HCT116 (cell line): ENCODE measurements at regions not wholly inside any gene's neighbourhood (a gene's known extent, or its start where the extent isn't known, plus 50 kb on each side); places are given as distances from the start of the nearest gene placed in this dataset.

ENCODE experiments used
- ATAC-seq: fragments of 200-7000 bp; cut with Tn5 transposase; 2 replicates; pipeline ENCODE4 v1.9.1; 2020; ENCODE audit warnings: mild to moderate bottlenecking, moderate library complexity
- BruUV-seq: library from RNA; stranded (reverse); fragments of 400-500 nt; replicated peaks from 2 replicates; lab custom pipeline; 2021; lab: Mats Ljungman, UMichigan
- CTCF ChIA-PET: fragments of 300-600 bp; sonication (Branson Sonifier 250); formaldehyde crosslinking; loops from one replicate; lab custom pipeline; 2021; ENCODE audit warnings: antibody characterized with exemption; lab: Charles Lee
- POLR2A ChIA-PET: fragments of 300-600, 350-600 bp; sonication (Branson Sonifier 250); formaldehyde crosslinking; loops from one replicate; lab custom pipeline; 2021; ENCODE audit warnings: antibody characterized with exemption; lab: Charles Lee
- RAD21 ChIA-PET, 2 experiments: fragments of 300-600 bp; sonication (Branson Sonifier 250); formaldehyde crosslinking; loops; one replicate each; lab custom pipeline; 2023; ENCODE audit warnings: low total read pairs in 2 of 2; ENCODE audit not compliant: uncharacterized antibody in 2 of 2, unreplicated experiment in 2 of 2, low non-redundant PET in 1 of 2; lab: Charles Lee
- DNase-seq: peaks from one replicate; pipeline ENCODE4 v3.0.0-alpha.2; 2010; ENCODE audit warnings: low read depth, low spot score
- H2AFZ ChIP-seq: fragments of 200-600 bp; shearing (Covaris generic), sonication (generic); 2 replicates; pipeline ENCODE4 v1.6.1; 2017; ENCODE audit warnings: low read depth, mixed run types, mixed read lengths, antibody characterized with exemption, low read length; ENCODE audit not compliant: poor library complexity, severe bottlenecking
- H3K27ac ChIP-seq: 2 replicates; pipeline ENCODE4 v1.5.1; 2012; ENCODE audit warnings: low read depth, low read length
- H3K27me3 ChIP-seq: fragments of 200-600 bp; sonication (generic); 2 replicates; pipeline ENCODE4 v1.6.1; 2016; ENCODE audit warnings: mixed run types, low read length, mixed read lengths; ENCODE audit not compliant: insufficient read depth
- H3K36me3 ChIP-seq, 2 experiments: fragments of 200-500 bp in 1 of 2; fragments of 200-600 bp in 1 of 2; sonication (Bioruptor generic) in 1 of 2; sonication (generic) in 1 of 2; 2 replicates each; pipeline versions ENCODE4 v1.5.1 to v1.6.1; 2014 to 2016; ENCODE audit warnings: low read length in 2 of 2, inconsistent platforms in 1 of 2, mixed read lengths in 1 of 2, mixed run types in 1 of 2; ENCODE audit not compliant: insufficient read depth in 2 of 2, control insufficient read depth in 1 of 2
- H3K4me1 ChIP-seq, 2 experiments: fragments of 200-600 bp in 1 of 2; sonication (generic) in 1 of 2; 2 replicates each; pipeline versions ENCODE4 v1.5.1 to v1.6.1; 2012 to 2017; ENCODE audit warnings: low read length in 2 of 2, inconsistent platforms in 1 of 2, mild to moderate bottlenecking in 1 of 2, mixed read lengths in 1 of 2, mixed run types in 1 of 2, moderate library complexity in 1 of 2; ENCODE audit not compliant: insufficient read depth in 2 of 2, control insufficient read depth in 1 of 2
- H3K4me2 ChIP-seq: fragments of 200-600 bp; sonication (generic); 2 replicates; pipeline ENCODE4 v1.6.1; 2017; ENCODE audit warnings: mixed run types, low read length, mixed read lengths
- H3K4me3 ChIP-seq, 2 experiments: fragments of 200-600 bp in 1 of 2; sonication (generic) in 1 of 2; replicated peaks in 1 of 2; 2 replicates each; pipeline ENCODE4 v1.5.1; 2011 to 2016; ENCODE audit warnings: low read length in 2 of 2, control low read depth in 1 of 2, low read depth in 1 of 2, mild to moderate bottlenecking in 1 of 2, mixed read lengths in 1 of 2, mixed run types in 1 of 2
- H3K79me2 ChIP-seq: fragments of 200-600 bp; sonication (generic); 2 replicates; pipeline ENCODE4 v1.6.1; 2017; ENCODE audit warnings: mild to moderate bottlenecking, mixed run types, low read length, moderate library complexity, mixed read lengths; ENCODE audit not compliant: insufficient read depth
- H3K9ac ChIP-seq: fragments of 200-600 bp; sonication (generic); 2 replicates; pipeline ENCODE4 v1.6.1; 2016; ENCODE audit warnings: low read length, mixed read lengths
- H3K9me2 ChIP-seq: fragments of 200-600 bp; sonication (generic), shearing (Covaris generic); 2 replicates; pipeline ENCODE4 v1.6.1; 2017; ENCODE audit warnings: mixed run types, mild to moderate bottlenecking, moderate library complexity; ENCODE audit not compliant: insufficient read depth
- H3K9me3 ChIP-seq, 2 experiments: fragments of 200-500 bp in 1 of 2; fragments of 200-600 bp in 1 of 2; sonication (Bioruptor generic) in 1 of 2; sonication (generic) in 1 of 2; 2 replicates each; pipeline ENCODE4 v1.6.1; 2014 to 2017; ENCODE audit warnings: low read length in 2 of 2, mixed read lengths in 2 of 2, inconsistent platforms in 1 of 2, low read depth in 1 of 2, mild to moderate bottlenecking in 1 of 2, mixed run types in 1 of 2, moderate library complexity in 1 of 2; ENCODE audit not compliant: control insufficient read depth in 1 of 2, insufficient read depth in 1 of 2
- H4K20me1 ChIP-seq: fragments of 200-600 bp; sonication (generic), shearing (Covaris generic); 2 replicates; pipeline ENCODE4 v1.6.1; 2017; ENCODE audit warnings: mixed run types, mild to moderate bottlenecking, moderate library complexity; ENCODE audit not compliant: insufficient read depth
- SRF ChIP-seq: IDR thresholded peaks from 2 replicates; pipeline ENCODE4 v1.6.1; 2012; ENCODE audit warnings: low read depth
- TCF7L2 ChIP-seq: IDR thresholded peaks from 2 replicates; pipeline ENCODE4 v1.7.0; 2011; ENCODE audit warnings: borderline replicate concordance, inconsistent platforms; ENCODE audit not compliant: insufficient read depth, insufficient read length; ENCODE audit errors: extremely low read depth
- intact Hi-C: fragments of 100-400 bp; cut with micrococcal nuclease; formaldehyde crosslinking; loops from 2 replicates; pipeline ENCODE4 v1.10.0; 2022
- TF ChIP-seq, protein P1 (sequence below): IDR thresholded peaks from 2 replicates; pipeline ENCODE4 v1.6.1; 2012; ENCODE audit warnings: low read depth

DNA sequence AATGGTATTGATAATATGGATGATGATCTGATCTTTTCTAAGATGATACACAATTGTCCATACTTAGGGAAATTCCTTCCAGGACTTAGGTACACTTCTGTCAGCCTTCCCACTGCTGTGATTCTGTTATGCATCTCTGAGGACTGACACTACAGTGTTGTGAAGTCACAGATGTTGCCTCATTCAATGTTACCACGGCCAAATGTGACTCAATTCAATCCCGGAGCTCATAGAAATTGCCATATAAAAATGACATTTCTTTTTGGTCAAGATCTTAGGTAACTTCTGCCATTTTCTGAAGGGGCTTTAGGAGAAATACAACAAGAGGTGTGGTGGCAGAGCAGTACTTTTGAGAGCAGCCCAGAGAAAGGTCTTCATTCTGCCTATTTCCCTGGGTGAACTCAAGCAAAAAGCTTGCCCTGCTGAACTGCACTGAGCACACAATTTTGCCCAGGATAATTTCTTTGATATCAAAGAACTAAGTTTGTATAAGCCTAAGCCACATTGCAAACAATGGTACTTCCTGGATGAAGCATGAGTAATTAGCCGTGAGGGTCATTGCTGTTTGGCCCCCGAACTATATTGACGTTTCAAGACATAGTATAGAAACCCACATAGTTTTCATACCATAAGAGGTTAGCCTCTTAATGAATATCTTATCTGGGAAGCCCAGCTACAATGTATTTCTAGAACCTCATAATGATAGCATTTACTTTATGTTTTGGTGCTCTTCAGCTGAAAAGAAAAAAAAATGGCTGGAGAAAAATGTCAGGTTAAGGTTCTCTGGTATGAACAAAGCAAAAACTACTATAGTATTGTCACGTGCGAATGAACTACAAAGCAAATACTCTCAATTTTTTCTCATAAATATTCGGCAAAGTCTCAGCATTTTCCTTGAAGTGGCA is 437.4 kb downstream of the MEIS1 start:
- no TSS peak for BruUV-seq
- Histone ChIP-seq H3K27ac (no peak overlapping the region), H3K27me3 (no peaks in the 10 kb centered on the region)
- TF ChIP-seq SRF (no peak), TCF7L2 (no peak)
- TF ChIP-seq, protein P1, sequence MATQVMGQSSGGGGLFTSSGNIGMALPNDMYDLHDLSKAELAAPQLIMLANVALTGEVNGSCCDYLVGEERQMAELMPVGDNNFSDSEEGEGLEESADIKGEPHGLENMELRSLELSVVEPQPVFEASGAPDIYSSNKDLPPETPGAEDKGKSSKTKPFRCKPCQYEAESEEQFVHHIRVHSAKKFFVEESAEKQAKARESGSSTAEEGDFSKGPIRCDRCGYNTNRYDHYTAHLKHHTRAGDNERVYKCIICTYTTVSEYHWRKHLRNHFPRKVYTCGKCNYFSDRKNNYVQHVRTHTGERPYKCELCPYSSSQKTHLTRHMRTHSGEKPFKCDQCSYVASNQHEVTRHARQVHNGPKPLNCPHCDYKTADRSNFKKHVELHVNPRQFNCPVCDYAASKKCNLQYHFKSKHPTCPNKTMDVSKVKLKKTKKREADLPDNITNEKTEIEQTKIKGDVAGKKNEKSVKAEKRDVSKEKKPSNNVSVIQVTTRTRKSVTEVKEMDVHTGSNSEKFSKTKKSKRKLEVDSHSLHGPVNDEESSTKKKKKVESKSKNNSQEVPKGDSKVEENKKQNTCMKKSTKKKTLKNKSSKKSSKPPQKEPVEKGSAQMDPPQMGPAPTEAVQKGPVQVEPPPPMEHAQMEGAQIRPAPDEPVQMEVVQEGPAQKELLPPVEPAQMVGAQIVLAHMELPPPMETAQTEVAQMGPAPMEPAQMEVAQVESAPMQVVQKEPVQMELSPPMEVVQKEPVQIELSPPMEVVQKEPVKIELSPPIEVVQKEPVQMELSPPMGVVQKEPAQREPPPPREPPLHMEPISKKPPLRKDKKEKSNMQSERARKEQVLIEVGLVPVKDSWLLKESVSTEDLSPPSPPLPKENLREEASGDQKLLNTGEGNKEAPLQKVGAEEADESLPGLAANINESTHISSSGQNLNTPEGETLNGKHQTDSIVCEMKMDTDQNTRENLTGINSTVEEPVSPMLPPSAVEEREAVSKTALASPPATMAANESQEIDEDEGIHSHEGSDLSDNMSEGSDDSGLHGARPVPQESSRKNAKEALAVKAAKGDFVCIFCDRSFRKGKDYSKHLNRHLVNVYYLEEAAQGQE: no peak
- TF ChIP-seq, all 23 proteins: peak for 0
- Histone ChIP-seq H2AFZ (no peak overlapping the region), H3K4me3 (no peak overlapping the region), H3K9ac (no peak overlapping the region), H4K20me1 (no peaks in the 10 kb centered on the region), H3K9me2 (no peaks in the 10 kb centered on the region), H3K4me1 (no peaks in the 10 kb centered on the region), H3K36me3 (no peaks in the 10 kb centered on the region), H3K4me2 (no peak overlapping the region), H3K9me3 (peaks cover 0 to 7% of the 10 kb centered on the region in 2 experiments; a peak in 1 of 4 replicates), H3K79me2 (no peaks in the 10 kb centered on the region)
- intact Hi-C loops: no loop called here
- ATAC-seq (no peak), DNase-seq (no peak)
- CTCF ChIA-PET: no interaction called here
- RAD21 ChIA-PET: no interaction called here
- POLR2A ChIA-PET: no interaction called here
